Liver (tissue), 8 donors: ENCODE measurements at regions not wholly inside any gene's neighbourhood (a gene's known extent, or its start where the extent isn't known, plus 50 kb on each side); places are given as distances from the start of the nearest gene placed in this dataset.

Experiments used
- DNase-seq: peaks from one replicate; pipeline ENCODE4 v3.0.0-alpha.2; 2017; ENCODE audit warnings: low spot score
- H3K27ac ChIP-seq, 2 donors: one replicate each; pipeline ENCODE4 v1.7.0; 2013; ENCODE audit warnings: inconsistent platforms in 2 of 2, low read length in 2 of 2, control low read depth in 1 of 2, low read depth in 1 of 2, mild to moderate bottlenecking in 1 of 2
- H3K27me3 ChIP-seq, 4 donors: one replicate each; pipeline versions ENCODE4 v1.6.1 to v1.7.0; 2013; ENCODE audit warnings: low read length in 3 of 4, inconsistent platforms in 1 of 4, mild to moderate bottlenecking in 1 of 4, moderate library complexity in 1 of 4; ENCODE audit not compliant: control insufficient read depth in 4 of 4, insufficient read depth in 4 of 4
- H3K36me3 ChIP-seq, 4 donors: one replicate each; pipeline versions ENCODE4 v1.6.1 to v1.7.0; 2013; ENCODE audit warnings: low read length in 3 of 4, mild to moderate bottlenecking in 3 of 4, low read depth in 1 of 4, moderate library complexity in 1 of 4; ENCODE audit not compliant: control insufficient read depth in 4 of 4, insufficient read depth in 3 of 4
- H3K4me1 ChIP-seq, 4 donors: one replicate each; pipeline versions ENCODE4 v1.6.1 to v1.7.0; 2013; ENCODE audit warnings: low read length in 3 of 4, mild to moderate bottlenecking in 3 of 4, moderate library complexity in 1 of 4; ENCODE audit not compliant: control insufficient read depth in 4 of 4, insufficient read depth in 4 of 4
- H3K4me3 ChIP-seq, 3 donors: one replicate each; pipeline versions ENCODE4 v1.6.1 to v1.7.0; 2013; ENCODE audit warnings: low read length in 3 of 3, control low read depth in 1 of 3, low read depth in 1 of 3, mild to moderate bottlenecking in 1 of 3
- H3K9ac ChIP-seq, 2 donors: one replicate each; pipeline ENCODE4 v1.7.0; 2013; ENCODE audit warnings: low read length in 2 of 2, mild to moderate bottlenecking in 2 of 2, moderate library complexity in 2 of 2, control low read depth in 1 of 2, low read depth in 1 of 2
- H3K9me3 ChIP-seq, 4 donors: one replicate each; pipeline versions ENCODE4 v1.6.1 to v1.7.0; 2013; ENCODE audit warnings: low read length in 3 of 4; ENCODE audit not compliant: control insufficient read depth in 4 of 4
- ATF3 ChIP-seq: IDR thresholded peaks from 2 replicates; pipeline ENCODE4 v1.6.1; 2016; ENCODE audit warnings: antibody characterized with exemption
- CTCF ChIP-seq: fragments of 150-350 bp; IDR thresholded peaks from 2 replicates; pipeline ENCODE4 v1.5.1; 2017; ENCODE audit warnings: improper control_type of control experiment, low read depth, low read length; ENCODE audit not compliant: missing input control
- EGR1 ChIP-seq, 2 donors: IDR thresholded peaks; 2 replicates each; pipeline ENCODE4 v1.6.1; 2016 to 2018; ENCODE audit warnings: antibody characterized with exemption in 2 of 2, low read depth in 2 of 2
- FOXA1 ChIP-seq: IDR thresholded peaks from 2 replicates; pipeline ENCODE4 v1.6.1; 2016; ENCODE audit warnings: antibody characterized with exemption
- FOXA2 ChIP-seq: IDR thresholded peaks from 2 replicates; pipeline ENCODE4 v1.6.1; 2016; ENCODE audit warnings: antibody characterized with exemption
- GABPA ChIP-seq, 2 donors: IDR thresholded peaks in 1 of 2; conservative IDR thresholded peaks in 1 of 2; 2 replicates each; pipeline ENCODE4 v1.6.1; 2016; ENCODE audit warnings: antibody characterized with exemption in 2 of 2, mild to moderate bottlenecking in 1 of 2, moderate library complexity in 1 of 2
- HNF4A ChIP-seq, 2 donors: conservative IDR thresholded peaks; 2 replicates each; pipeline ENCODE4 v1.6.1; 2016; ENCODE audit warnings: antibody characterized with exemption in 2 of 2, mild to moderate bottlenecking in 2 of 2
- JUND ChIP-seq, 2 donors: IDR thresholded peaks; 2 replicates each; pipeline ENCODE4 v1.6.1; 2016; ENCODE audit warnings: antibody characterized with exemption in 2 of 2
- MAX ChIP-seq: IDR thresholded peaks from 2 replicates; pipeline ENCODE4 v1.6.1; 2016; ENCODE audit warnings: antibody characterized with exemption
- NR2F2 ChIP-seq: IDR thresholded peaks from 2 replicates; pipeline ENCODE4 v1.6.1; 2016; ENCODE audit warnings: antibody characterized with exemption
- RAD21 ChIP-seq, 2 donors: IDR thresholded peaks; 2 replicates each; pipeline ENCODE4 v1.6.1; 2016; ENCODE audit warnings: antibody characterized with exemption in 2 of 2, mild to moderate bottlenecking in 2 of 2
- REST ChIP-seq: IDR thresholded peaks from 2 replicates; pipeline ENCODE4 v1.6.1; 2016; ENCODE audit warnings: antibody characterized with exemption, mild to moderate bottlenecking
- SP1 ChIP-seq: IDR thresholded peaks from 2 replicates; pipeline ENCODE4 v1.6.1; 2018; ENCODE audit warnings: antibody characterized with exemption, mild to moderate bottlenecking
- TAF1 ChIP-seq: conservative IDR thresholded peaks from 2 replicates; pipeline ENCODE4 v1.6.1; 2016; ENCODE audit warnings: antibody characterized with exemption, mild to moderate bottlenecking
- YY1 ChIP-seq: IDR thresholded peaks from 2 replicates; pipeline ENCODE4 v1.6.1; 2016; ENCODE audit warnings: antibody characterized with exemption, mild to moderate bottlenecking
- WGBS: extraction: QIAGEN DNeasy Blood & Tissue Kit; methylation state at CpG from one replicate; pipeline ENCODE4 v1.1.7; 2013; 5-methylcytosine and 5-hydroxymethylcytosine counted together
- donor health status: healthy.
- donor health status: healthy.
- donor health status: healthy.
- donor health status: healthy.
- donor health status: healthy.

- no peak for TF ChIP-seq CTCF
- no peak for TF ChIP-seq ATF3
- TF ChIP-seq RAD21 (IDR thresholded peaks at IDR 0.05), result no peak
- no peak for TF ChIP-seq HNF4A (conservative IDR thresholded peaks at IDR 0.05)
- no peak for TF ChIP-seq FOXA2
- no peak for TF ChIP-seq GABPA (IDR thresholded peaks at IDR 0.05 in 1 of 2, conservative IDR thresholded peaks at IDR 0.05 in 1 of 2)
- TF ChIP-seq TAF1, result no peak
- no peak for TF ChIP-seq SP1
- TF ChIP-seq MAX, result no peak
- TF ChIP-seq NR2F2, result no peak
- no peak for TF ChIP-seq FOXA1
- no peak for TF ChIP-seq YY1
- TF ChIP-seq REST, result no peak
- no peak for TF ChIP-seq EGR1 (IDR thresholded peaks at IDR 0.05; ENCODE audit: low read depth in 2 of 2)
- no peak for TF ChIP-seq JUND (IDR thresholded peaks at IDR 0.05)
- no peak overlapping the region for H3K27ac ChIP-seq
- H3K4me1 ChIP-seq, result no peaks in the 10 kb centered on the region
- no peaks in the 10 kb centered on the region for H3K9me3 ChIP-seq
- WGBS, result 75% methylated on average over 29 of the region's 29 CpGs
- DNase-seq, result no peak
- H3K36me3 ChIP-seq, result no peaks in the 10 kb centered on the region
- H3K27me3 ChIP-seq, result no peaks in the 10 kb centered on the region
- no peak overlapping the region for H3K4me3 ChIP-seq
- H3K9ac ChIP-seq, result no peak overlapping the region
These were observed 88.5 kb upstream of the ACTRT2 start for GRCh38 chr1:2932671-2933350.

- no peaks in the 10 kb centered on the region for H3K36me3 ChIP-seq
- no peaks in the 10 kb centered on the region for H3K9me3 ChIP-seq
- H3K27me3 ChIP-seq, result no peaks in the 10 kb centered on the region
- H3K27ac ChIP-seq, result no peak overlapping the region
- H3K4me1 ChIP-seq, result no peaks in the 10 kb centered on the region
- no peak for DNase-seq
- H3K9ac ChIP-seq, result no peak overlapping the region
- H3K4me3 ChIP-seq, result no peak overlapping the region
- WGBS, result 80% methylated on average over 28 of the region's 28 CpGs
- TF ChIP-seq REST, result no peak
- no peak for TF ChIP-seq SP1
- no peak for TF ChIP-seq NR2F2
- no peak for TF ChIP-seq FOXA1
- no peak for TF ChIP-seq ATF3
- TF ChIP-seq RAD21 (IDR thresholded peaks at IDR 0.05), result no peak
These were observed 87.7 kb upstream of the ACTRT2 start for GRCh38 chr1:2933431-2934155.
